Hematopoietic multipotent progenitor cell (in vitro differentiated cells): ENCODE measurements at regions not wholly inside any gene's neighbourhood (a gene's known extent, or its start where the extent isn't known, plus 50 kb on each side); places are given as distances from the start of the nearest gene placed in this dataset.

ENCODE experiments used
- DNase-seq, 3 donors: peaks; one replicate each; pipeline ENCODE4 v3.0.0-alpha.2; 2011 to 2015; ENCODE audit warnings: low read depth in 2 of 3, low spot score in 2 of 3

DNA sequence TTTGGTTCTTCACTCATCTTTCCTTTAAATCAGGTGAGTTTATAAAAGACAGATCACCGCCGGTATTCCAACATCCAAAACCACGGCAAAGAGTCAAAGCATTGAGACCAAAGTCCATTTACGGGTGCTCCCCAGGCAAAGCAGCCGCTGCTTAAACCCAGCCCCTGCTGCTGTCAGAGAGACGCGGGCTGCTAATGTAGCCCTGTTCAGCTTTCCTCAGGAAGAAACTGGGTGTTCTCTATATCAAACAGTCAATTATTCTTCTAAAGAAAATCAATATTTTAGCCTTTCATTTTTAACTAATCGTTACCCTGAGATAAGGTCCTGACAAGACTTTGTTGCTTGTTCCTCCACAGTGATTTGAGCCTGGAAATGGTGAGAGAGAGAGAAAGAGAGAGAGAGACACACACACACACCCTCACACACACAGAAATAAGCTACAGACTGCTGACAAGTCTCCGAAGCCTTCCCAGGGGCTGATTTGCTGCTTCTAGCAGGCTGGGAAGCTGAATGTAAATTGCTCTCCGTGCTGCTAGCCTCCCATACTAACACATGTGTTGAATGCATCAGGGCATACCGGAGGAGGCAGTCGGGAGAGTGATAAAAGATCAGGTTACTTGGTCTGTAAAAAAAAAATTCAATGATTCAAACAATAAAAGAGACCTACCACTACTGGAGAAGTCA is 183.0 kb upstream of the ANK3 start:
- DNase-seq, result peak in 2 of 3 donors; percentile 19 to 55

DNA sequence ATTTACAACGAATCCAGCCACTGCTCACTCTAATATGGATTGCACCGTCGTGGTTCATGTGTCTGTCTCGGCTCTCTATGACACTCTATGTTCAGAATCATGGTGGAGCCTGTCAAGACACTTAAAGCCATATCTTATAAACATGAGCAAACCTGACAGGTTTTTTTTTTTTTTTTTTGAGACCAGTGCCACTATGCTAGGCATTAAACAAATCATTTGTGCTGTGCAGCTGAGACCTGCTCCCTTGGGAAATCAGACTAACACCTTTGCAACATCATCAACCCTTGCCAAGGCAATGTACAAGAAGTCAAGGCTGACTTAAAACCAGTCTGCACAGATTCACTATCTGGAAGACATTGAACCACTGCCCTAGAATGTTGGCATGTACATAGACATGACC is 181.2 kb upstream of the ANK3 start:
- no peak for DNase-seq

GRCh38 chr10:60570272-60570865 is 180.7 kb upstream of the ANK3 start:
- no peak for DNase-seq

DNA sequence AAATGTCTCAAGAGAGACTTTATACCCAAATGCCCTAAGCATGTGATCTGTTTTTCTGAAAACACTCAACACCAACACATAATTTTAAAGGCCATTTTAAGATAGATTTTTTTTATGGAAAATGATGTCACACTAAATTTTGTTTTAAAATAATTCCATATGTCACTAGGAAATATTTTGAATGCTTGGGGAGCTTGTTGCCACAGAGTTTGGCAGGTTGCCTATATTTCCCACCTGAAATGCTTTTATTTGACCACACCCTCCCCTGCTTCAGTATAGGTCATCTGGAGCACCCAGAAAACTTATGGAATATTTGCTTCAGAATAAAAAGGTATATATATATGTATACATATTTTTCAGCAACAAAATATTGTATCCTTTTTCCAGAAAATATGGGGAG is 180.0 kb upstream of the ANK3 start:
- no peak for DNase-seq

- no peak for DNase-seq
Measured at GRCh38 chr10:60566096-60566495, 176.4 kb upstream of the ANK3 start.

GRCh38 chr10:60565492-60565891 is 175.8 kb upstream of the ANK3 start:
- DNase-seq, result no peak

DNA sequence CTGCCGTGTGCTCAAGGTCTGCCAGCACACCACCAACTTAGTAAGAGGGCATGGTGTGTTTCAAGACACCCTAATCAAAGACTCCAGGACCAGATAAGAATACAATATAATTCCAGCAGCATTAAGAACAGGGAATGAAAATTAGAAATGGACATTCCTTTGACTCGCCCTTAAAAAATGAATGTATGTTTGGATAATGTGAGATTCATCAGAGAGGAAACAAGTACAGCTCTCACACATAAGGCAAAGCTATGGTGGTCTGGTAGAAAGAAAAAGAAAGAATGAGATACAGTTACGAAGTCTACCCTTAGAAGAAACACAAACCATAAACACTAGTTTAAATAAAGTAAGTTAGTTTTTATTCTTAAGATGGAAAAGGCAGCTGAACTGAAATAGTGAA is 174.8 kb upstream of the ANK3 start:
- DNase-seq, result no peak

DNA sequence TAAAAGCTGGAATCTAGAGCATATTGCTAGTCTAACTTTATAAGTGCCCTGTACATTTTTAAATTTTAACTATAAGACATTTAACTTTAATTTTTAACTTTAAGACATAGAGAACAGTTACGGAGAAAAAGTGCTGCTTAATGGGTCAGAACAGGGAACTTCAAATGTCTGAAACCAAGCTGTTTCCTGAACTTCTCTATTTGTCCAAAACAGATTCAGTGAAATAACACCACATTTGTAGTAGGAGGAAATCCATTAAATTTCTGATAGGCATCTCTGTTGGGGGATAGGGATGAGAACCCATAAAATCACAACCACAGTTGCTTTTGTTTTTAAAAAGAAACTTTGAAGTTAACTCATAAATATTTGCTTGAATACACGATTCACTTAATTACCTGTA is 170.8 kb upstream of the ANK3 start:
- peak in 2 of 3 donors; percentile 8 to 65 for DNase-seq

GRCh38 chr10:60555700-60556099 is 166.0 kb upstream of the ANK3 start:
- DNase-seq, result peak in 2 of 3 donors; percentile 19 to 21

GRCh38 chr10:60549686-60550085 is 160.0 kb upstream of the ANK3 start:
- peak in 2 of 3 donors; percentile 22 to 42 for DNase-seq

DNA sequence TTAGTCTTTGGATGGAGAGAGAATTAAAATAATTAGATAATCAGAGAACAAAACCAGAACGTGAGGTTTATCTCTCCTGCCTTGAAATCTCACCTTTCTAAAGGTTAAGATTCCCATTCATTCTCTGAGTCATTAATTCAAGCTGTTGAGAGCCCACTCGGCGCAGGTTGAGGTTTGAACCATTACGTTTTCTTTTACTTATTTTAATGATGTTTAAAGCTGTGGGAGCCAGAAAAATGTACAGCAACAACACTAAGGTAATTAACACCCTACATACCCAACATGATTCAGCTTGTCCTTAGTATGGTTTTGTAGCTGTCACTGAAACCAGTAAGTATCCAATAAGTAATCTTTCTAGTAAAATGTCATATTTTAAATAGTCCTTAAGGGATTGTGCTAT is 153.0 kb upstream of the ANK3 start:
- DNase-seq, result no peak

DNA sequence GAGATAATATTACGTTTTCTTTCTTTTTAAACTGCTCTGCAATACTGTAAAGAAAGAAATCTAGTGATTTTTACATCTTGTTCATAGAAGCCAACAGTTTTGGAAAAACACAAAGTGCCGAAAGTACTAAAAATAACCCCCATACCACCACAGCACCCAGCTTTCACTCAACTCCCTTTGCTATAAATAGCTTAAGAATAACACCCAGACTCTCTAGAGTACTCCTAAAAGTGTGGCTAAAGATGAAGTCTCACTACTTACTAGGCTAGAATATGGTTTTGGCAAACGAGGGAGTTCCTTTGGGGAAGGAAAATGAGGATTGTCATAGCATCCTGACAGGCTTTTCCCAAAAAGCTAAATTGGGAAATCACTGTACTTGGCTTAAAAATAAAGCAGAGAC is 151.8 kb upstream of the ANK3 start:
- DNase-seq, result no peak

DNA sequence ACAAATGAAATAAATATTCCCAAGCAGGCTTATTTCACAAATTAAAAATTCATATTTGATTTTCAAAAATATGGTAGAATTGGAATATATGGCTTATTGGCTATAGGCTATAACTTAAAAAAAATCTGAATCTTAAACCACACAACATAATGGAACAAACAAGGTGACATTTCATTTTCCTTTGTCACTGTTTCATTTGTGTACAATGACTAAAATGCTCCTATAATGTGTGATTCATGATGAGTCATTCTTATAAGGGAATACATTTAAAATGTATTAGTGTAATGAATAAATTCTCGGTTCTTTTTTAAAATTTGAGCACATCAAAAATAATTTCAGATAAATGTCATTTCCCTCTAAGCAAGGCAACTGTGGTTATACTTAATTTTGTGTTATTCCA is 148.0 kb upstream of the ANK3 start:
- DNase-seq, result no peak

GRCh38 chr10:60536529-60537114 is 146.9 kb upstream of the ANK3 start:
- no peak for DNase-seq

DNA sequence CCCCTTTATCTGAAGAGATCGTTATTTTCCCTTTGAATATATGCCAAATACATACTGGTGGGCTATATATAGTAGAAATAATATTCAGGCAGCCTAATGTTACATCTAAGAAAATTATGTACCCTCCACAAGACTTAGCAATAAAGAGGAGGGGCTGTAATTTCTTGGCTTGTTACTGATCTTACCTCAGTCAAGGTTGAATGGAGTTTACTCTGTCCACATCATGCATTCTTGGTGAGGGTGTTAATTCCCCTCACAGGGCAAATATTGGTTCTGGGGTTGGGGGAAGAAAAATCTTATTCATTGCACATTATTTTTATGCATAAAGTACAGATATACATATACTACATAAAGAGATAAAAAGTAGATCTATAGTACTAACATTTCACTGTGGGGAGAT is 145.8 kb upstream of the ANK3 start:
- DNase-seq, result no peak

- no peak for DNase-seq
Measured at GRCh38 chr10:60534761-60535389, 145.2 kb upstream of the ANK3 start.

DNA sequence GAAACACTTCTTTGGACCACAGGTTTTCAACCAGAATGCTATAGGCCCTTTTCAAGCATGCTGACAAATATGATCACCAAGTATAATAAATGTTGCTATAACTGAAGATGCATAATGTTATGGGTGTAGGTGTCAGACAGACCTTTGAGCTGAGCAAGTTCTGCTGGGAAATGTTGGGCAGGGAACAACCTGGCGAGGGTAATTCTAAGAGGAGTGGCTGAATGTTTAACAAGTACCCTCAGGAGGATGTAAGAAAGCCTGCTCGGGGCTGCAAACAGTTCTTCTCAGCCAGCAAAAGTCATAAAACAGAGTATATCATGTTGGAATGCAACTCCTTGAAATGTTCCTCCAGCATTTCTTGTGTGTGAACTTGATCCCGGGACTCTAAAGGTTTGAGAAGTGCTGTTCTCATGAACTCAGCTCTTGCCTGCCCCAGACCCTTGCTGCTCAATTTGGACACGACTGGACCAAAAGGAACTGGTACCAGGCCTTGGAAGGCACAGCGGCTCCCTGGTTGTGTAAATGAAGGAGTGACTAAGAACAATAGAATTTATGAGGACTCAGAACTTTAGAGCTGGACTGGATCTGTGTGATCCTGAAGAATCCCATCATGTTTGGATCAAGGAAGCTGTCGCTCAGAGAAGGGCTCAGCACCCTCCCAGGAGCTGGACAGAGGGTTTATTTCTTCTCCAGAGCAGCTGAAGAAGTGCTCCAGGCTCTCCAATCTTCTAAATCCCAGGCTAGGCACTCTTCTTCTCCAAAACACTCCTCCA is 143.2 kb upstream of the ANK3 start:
- no peak for DNase-seq

- DNase-seq, result no peak
Measured at GRCh38 chr10:60531006-60531405, 141.3 kb upstream of the ANK3 start.

DNA sequence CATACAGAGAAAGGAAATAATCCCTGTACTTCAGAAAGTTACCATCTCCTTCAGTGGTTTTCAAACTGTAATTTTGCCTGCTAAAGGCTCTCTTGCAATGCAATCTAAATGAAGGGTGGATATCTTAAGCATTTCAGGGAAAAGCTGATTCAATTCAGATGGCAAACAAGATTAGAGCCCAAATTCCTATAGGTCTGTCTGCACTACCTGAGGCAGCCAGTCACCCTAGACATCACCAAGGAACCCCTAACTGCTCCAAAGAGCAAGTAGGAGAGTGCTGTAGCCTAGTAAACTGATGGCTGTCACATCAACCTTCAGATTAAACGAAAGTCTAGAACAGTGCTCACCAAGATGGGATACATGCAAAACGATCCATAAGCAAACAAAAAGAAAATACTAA is 138.0 kb upstream of the ANK3 start:
- DNase-seq, result no peak

DNA sequence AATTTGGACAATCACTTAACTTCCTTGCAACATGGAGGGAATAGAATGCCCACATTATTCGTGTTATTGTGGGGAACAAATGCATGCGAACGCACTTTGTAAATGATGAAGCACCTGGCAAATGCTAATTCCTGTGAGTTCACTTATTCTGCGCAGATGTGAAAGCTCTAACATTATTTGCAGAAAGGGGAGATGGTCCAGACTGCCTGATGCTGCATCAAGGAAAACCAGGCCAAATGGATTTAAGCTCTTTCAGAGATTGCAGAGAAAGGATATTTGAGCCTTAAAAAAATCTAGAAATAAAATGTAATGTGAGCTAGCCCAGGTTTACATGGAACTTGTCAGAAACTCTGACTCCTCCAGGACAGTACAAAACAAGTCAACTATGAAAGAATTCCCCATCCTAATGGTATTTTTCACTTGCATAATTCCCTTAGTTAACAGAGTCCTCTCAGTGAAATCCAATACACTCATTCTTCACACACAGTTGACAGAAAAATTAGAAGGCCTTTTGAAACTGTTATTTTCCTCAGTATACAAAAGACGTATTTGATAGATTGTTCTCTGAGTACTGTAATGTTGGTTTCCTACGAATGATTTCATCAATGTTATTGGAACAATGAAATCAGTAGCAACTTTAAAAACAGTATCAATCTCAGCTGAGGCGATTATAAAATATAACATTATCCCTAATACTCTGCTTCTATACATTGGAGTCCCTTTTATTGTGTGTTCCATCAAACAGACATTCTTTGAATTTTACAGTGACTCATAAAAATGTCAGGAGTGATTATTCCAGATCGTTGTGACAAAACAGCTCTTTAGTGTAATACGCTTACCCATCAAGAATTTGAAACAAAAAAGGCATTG is 136.3 kb upstream of the ANK3 start:
- DNase-seq, result no peak
